ENCODE measurements at regions not wholly inside any gene's neighbourhood (a gene's known extent, or its start where the extent isn't known, plus 50 kb on each side); places are given as distances from the start of the nearest gene placed in this dataset.

DNA sequence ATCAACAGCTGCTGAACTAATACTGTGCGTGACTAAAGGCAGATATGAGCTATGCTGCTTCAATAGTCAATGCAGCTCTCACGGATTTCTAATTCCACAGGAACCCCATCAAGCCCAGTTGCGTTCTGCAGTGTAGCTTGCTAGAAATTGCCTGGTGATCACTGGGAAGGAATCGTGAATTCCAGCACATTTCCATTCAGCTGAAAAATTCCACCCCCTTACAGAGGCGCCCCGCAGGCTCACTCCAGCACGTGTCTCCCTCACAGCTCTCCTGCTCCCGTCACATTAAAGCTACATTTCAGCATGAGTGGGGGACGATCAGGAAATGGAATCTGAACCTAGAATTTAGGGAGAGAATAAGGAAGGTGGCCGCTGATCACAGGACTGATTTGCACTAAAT is 534.8 kb downstream of the TCERG1L start:
- TF ChIP-seq EZH2 (IDR thresholded peaks at IDR 0.05; ENCODE audit: low read length): no peak
- TF ChIP-seq, protein P1, sequence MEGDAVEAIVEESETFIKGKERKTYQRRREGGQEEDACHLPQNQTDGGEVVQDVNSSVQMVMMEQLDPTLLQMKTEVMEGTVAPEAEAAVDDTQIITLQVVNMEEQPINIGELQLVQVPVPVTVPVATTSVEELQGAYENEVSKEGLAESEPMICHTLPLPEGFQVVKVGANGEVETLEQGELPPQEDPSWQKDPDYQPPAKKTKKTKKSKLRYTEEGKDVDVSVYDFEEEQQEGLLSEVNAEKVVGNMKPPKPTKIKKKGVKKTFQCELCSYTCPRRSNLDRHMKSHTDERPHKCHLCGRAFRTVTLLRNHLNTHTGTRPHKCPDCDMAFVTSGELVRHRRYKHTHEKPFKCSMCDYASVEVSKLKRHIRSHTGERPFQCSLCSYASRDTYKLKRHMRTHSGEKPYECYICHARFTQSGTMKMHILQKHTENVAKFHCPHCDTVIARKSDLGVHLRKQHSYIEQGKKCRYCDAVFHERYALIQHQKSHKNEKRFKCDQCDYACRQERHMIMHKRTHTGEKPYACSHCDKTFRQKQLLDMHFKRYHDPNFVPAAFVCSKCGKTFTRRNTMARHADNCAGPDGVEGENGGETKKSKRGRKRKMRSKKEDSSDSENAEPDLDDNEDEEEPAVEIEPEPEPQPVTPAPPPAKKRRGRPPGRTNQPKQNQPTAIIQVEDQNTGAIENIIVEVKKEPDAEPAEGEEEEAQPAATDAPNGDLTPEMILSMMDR (optimal IDR thresholded peaks at IDR 0.05 in 1 of 3, IDR thresholded peaks at IDR 0.05 in 1 of 3, conservative IDR thresholded peaks at IDR 0.05 in 1 of 3; ENCODE audit: extremely low read depth in 1 of 3, insufficient read depth in 2 of 3, low read length in 3 of 3): no peak
